OCI-M1 (cell line): ENCODE measurements at regions not wholly inside any gene's neighbourhood (a gene's known extent, or its start where the extent isn't known, plus 50 kb on each side); places are given as distances from the start of the nearest gene placed in this dataset.
A peak's percentile ranks its signal among the peaks of the same experiment; 100 is the strongest.

Experiments
- DNase-seq: peaks from one replicate; lab custom pipeline; 2025; lab: John Stamatoyannopoulos, UW

GRCh38 chr2:107222466-107222865 lies 336.5 kb upstream of the ST6GAL2 start:
- DNase-seq, result no peak

DNA sequence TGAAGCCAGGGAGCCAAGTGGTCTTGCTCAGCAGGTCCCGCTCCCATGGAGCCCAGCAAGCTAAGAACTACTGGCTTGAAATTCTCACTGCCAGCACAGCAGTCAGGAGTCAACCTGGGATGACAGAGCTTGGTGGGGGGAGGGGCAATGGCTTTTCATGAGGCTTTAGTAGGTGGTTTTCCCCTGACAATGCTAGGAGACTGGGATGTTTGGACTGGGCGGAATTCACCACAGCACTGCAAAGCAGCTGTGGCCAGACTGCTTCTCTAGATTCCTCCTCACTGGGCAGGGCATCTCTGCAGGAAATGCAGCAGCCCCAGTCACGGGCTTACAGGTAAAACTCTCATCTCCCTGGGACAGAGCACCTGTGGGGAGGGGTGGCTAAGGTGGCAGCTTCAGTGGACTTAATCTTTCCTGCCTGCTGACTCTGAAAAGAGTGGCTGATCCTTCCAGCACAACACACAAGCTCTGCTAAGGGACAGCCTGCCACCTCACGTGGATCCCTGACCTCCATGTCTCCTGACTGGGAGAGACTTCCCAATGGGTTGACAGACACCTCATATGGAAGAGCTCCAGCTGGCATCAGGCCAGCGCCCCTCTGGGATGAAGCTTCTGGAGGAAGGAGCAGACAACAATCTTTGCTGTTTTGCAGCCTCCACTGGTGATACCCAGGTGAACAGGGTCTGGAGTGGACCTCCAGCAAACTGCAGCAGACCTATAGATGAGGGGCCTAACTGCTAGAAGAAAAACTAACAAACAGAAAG lies 349.7 kb upstream of the ST6GAL2 start:
- no peak for DNase-seq

DNA sequence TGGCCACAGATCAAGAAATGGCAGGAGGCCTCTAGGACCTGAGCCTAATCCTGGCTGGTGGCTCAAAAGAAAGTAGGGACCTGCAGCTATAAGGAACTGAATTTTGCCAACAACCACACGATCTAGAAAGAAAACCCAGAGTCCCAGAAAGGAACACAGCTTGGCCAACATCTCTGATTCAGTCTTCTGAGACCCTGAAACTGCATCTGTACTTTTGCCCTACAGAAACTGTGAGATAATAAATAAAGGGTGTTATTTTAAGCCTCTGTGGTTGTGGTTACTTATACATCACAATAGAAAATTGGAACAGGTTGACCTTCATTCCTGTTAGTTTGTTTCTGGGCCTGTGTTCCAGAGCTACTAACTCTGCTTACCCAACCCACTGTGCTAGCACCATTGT lies 356.8 kb upstream of the ST6GAL2 start:
- DNase-seq, result no peak

GRCh38 chr2:107248932-107249331 lies 363.0 kb upstream of the ST6GAL2 start:
- no peak for DNase-seq

GRCh38 chr2:107255744-107256143 lies 369.8 kb upstream of the ST6GAL2 start:
- no peak for DNase-seq

GRCh38 chr2:107258531-107259407 lies 372.8 kb upstream of the ST6GAL2 start:
- no peak for DNase-seq

DNA sequence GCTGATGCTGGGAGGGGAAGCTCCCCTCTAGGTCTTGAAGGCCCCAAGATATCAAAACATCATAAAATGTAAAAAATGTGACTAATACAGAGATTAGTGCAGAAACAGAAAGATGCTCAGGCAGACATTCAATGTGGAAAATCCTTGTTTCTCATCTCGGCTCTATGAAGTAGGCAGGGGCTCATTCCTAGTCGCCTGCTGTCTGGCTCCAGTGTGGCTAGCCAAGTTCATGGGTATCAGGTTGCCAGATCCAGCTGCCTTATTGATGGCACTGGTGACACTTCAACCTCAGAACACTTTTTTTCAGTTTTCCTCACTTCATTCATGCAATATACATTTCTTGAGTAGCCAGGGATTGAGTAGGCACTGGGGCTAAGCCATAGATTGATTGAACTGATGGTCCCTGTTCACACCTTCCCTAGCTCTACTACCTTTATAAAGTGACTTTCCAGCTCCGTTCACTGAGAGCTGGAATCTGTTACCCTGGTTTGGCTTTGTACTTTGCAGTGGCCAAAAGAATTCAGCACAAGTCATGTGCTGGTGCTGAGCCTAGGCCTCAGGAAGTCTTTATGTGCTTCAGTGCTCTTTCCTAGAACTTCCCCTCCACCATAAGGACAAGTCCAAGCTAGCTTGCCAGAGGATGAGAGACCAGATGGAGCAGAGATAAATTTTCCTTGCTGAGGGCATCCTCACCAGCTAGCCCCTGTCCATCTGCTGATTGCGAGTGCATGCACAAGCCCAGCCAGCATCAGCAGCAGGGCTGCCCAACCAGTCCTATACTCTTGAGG lies 373.6 kb upstream of the ST6GAL2 start:
- no peak for DNase-seq

- no peak for DNase-seq
Observed at GRCh38 chr2:107263628-107264027, 377.7 kb upstream of the ST6GAL2 start.

- DNase-seq, result no peak
Observed at GRCh38 chr2:107264184-107264583, 378.2 kb upstream of the ST6GAL2 start.

GRCh38 chr2:107266555-107266954 lies 380.6 kb upstream of the ST6GAL2 start:
- DNase-seq, result no peak

- no peak for DNase-seq
Observed at GRCh38 chr2:107267086-107267485, 381.1 kb upstream of the ST6GAL2 start.

- DNase-seq, result no peak
Observed at GRCh38 chr2:107276034-107276433, 390.1 kb upstream of the ST6GAL2 start.

DNA sequence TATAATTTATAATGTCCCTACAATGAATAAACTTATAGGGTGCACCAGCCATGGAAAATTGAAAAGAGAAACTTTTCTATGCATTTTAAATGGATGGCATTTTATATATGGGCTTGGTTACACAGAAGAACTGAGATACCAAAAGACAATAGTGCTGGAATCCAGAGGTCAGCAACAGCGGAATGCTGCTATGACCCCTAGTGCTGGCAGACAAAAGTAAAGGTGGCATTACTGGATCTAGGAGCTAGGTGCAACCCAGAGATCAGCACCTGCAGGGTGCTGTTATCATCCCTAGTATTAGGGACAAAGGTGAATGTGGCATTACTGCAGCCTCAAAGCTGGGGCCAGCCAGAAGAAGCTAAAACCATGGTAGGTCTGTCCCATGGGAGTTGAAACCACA lies 392.7 kb upstream of the ST6GAL2 start:
- DNase-seq, result no peak

DNA sequence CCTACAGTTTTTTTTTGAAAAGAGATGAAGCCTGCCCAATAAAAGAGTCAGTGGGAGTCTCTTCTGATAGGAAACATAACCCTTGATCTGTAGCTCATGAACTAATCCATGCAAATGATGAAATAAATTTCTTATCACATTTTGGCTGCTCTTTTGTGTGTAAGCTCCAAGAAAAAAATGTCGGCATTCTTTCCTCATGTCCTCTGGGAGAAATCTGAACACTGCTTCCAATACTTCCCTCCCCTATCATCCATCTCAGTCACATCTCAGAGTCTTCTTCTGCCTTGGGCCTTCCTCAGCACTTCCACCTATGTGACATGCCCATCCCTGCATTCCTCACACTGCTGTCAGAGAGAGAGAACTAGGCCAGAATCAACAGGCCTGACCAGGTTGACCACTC lies 395.7 kb upstream of the ST6GAL2 start:
- DNase-seq, result no peak

- DNase-seq, result no peak
Observed at GRCh38 chr2:107282135-107282534, 396.2 kb upstream of the ST6GAL2 start.

- DNase-seq, result no peak
Observed at GRCh38 chr2:107285621-107286299, 399.8 kb upstream of the ST6GAL2 start.

- DNase-seq, result no peak
Observed at GRCh38 chr2:107290041-107290440, 404.1 kb upstream of the ST6GAL2 start.

DNA sequence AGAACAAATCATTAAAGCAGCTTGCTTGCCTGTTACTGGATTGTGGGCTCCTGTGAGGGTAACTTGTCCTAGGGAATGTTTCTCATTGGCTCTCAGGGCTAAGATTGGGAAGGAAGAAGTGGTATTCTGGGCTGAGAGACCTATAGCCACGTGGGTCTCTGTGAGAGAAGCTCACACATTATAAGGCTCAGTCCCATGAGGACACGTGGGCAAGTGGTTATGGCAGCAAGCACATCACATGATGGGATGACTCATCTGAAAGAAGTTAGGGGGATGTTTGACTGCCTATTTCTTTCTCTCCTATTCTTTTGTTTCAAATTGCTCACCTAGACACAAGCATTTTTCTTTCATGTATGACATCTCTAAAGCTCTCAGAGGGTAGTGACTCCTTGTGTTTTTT lies 418.0 kb upstream of the ST6GAL2 start:
- DNase-seq, result peak; percentile 76

GRCh38 chr2:107305966-107306365 lies 420.0 kb upstream of the ST6GAL2 start:
- no peak for DNase-seq

DNA sequence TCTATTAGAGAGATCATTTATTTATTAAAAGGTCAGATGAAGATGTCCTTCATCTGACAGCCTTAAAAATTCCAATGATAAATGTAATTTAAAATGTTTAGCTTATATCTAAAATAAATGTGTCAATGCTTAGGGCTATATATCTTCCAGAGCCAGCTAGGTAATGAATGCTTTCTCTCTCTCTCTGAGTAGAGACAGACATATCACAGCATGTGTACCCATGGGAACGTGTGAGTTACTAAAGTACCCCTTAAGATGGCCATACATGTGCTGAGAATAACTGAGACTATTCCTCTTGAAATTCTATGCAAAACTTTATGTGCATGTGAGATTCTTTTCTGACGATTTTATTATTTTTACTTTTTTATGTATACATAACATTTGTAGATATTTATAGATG lies 420.9 kb upstream of the ST6GAL2 start:
- DNase-seq, result no peak

DNA sequence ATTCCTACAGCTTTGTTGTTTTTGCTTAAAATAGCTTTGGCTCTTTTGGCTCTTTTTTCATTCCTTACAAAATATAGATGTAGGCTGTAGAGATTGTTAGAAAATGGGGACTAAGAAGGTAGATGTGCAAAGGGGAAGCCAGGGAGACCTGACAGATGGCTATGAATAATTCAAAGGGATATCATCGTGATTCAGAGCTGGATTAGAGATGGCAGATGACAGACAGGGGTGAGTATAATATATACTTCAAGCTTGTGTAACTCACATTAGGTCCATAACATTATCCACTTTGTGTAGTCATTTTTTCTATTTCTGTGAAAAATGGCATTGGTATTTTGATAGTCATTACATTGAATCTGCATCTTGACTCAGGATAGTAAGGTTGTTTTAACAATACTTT lies 422.9 kb upstream of the ST6GAL2 start:
- DNase-seq, result no peak

- DNase-seq, result no peak
Observed at GRCh38 chr2:107312240-107312639, 426.3 kb upstream of the ST6GAL2 start.
